HEK293T (cell line): ENCODE measurements at regions not wholly inside any gene's neighbourhood (a gene's known extent, or its start where the extent isn't known, plus 50 kb on each side); places are given as distances from the start of the nearest gene placed in this dataset.

Experiments used
- FOXK2 ChIP-seq: fragments of 450-650 bp; IDR thresholded peaks from 2 replicates; pipeline ENCODE4 v1.6.1; 2016; ENCODE audit warnings: mild to moderate bottlenecking
- TARDBP ChIP-seq: fragments of 450-650 bp; IDR thresholded peaks from 2 replicates; pipeline ENCODE4 v1.6.1; 2016

GRCh38 chr4:114223580-114223979, 244.1 kb upstream of the ARSJ start:
- TF ChIP-seq FOXK2, result no peak
- TF ChIP-seq TARDBP, result no peak
